GM21367 (cell line): ENCODE measurements at regions not wholly inside any gene's neighbourhood (a gene's known extent, or its start where the extent isn't known, plus 50 kb on each side); places are given as distances from the start of the nearest gene placed in this dataset.
"Not testable (repeated sequence)": the region's sequence is repeated elsewhere in the genome, so short reads cannot be mapped to it uniquely, and the experiment has no call there.

Experiments
- ATAC-seq: cut with Tn5 transposase; IDR thresholded peaks from one replicate; pipeline ENCODE4 v1.9.1; 2021; ENCODE audit not compliant: unreplicated experiment

DNA sequence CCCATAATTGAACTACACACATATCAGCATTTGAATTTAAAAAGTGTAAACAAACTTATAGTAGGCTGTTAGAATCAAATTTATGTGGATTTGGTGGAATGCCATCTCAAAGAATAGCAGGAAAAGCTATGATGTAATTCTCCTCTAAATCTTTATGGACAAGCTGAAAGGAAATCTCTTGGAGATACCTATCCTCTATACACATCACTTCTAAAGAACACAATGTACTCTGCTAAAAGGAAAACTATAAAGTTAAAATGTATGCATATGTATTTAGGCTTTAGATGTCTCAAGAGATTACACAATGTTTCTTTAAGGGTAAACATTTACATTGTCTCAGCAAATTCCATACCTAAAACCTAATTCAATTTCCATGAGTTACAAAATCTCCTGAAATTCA is 323.3 kb downstream of the CRPPA start:
- ATAC-seq = no peak

DNA sequence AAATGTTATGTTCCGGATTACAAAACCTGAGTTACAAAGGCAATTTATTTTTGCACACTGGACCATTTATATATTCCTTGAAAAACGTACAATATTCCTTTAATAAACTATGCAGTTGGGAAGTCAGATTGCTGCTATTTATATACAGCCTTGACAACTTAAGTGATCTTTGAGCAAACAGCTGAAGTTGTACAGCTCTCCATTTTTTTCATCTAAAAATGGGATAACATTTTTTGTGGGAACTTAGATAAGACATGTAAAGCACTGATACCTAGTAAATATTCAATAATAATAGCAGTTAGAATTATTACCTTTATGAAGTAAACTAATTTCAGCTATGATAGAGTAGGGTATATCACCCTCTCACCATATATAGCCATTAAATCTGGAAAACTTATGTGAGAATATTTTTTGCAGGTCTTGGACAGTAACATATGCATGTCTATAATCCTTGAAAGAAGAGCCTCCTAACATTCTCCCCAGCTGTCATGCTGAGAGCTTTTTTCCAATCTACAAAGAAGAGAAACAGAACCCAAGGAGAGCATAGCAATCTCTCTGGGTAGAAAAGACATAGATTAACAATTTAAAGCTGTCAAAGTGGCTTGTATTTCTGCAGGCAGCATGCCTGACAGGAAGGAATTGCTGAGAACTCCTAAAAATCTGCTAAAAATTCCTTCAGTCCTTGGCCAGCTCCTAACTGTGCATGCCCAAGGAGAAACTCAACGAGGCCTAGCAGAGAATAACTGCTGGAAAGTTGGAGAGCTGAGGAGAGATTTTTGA is 326.0 kb downstream of the CRPPA start:
- ATAC-seq = no peak

- ATAC-seq = no peak
Observed at GRCh38 chr7:16094651-16095050, 326.7 kb downstream of the CRPPA start.

GRCh38 chr7:16092711-16093110 is 328.6 kb downstream of the CRPPA start:
- ATAC-seq = no peak

- ATAC-seq = no peak
Observed at GRCh38 chr7:16091701-16092310, 329.5 kb downstream of the CRPPA start.

DNA sequence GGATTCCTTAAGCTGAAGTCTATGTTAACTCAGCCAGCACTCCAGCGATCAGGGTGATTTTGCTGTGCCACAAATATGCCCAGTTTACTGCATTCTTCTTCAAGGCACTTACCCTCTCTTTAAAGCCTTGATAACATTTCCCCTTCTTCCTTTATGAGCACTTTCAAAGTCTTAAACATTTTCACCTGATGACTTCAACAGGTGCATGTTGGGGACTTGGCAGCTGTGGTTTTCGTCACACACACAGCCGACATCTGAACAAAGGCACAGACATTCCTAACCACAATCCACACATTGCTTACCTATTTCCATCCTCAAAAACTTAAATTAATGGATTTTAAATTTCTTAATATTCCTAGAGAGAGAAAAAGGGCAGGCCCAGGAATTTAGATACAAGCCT is 331.5 kb downstream of the CRPPA start:
- ATAC-seq = no peak

GRCh38 chr7:16089191-16089590 is 332.1 kb downstream of the CRPPA start:
- no peak for ATAC-seq

GRCh38 chr7:16086743-16087142 is 334.6 kb downstream of the CRPPA start:
- no peak for ATAC-seq

- ATAC-seq = not testable (repeated sequence)
Observed at GRCh38 chr7:16085780-16086179, 335.6 kb downstream of the CRPPA start.

DNA sequence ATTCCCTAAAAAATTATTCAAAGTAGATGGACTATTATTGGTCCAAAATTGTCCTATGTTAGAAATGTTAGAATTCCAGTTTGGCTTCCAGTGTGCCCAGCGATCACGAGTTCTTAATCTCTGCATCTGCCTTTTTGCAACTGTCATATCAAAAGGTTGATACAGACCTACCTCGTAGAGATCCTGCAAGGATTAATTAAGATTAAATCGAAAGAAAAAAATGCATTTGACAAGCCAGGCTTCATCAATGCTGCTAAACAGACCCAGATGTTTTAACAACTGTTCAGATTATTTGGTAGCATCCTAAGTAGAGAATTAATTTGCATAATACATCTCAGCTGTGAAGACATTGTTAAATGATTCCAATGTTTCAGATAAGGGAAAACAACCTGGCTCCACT is 336.5 kb downstream of the CRPPA start:
- no peak for ATAC-seq

- ATAC-seq = no peak
Observed at GRCh38 chr7:16084370-16084769, 337.0 kb downstream of the CRPPA start.

DNA sequence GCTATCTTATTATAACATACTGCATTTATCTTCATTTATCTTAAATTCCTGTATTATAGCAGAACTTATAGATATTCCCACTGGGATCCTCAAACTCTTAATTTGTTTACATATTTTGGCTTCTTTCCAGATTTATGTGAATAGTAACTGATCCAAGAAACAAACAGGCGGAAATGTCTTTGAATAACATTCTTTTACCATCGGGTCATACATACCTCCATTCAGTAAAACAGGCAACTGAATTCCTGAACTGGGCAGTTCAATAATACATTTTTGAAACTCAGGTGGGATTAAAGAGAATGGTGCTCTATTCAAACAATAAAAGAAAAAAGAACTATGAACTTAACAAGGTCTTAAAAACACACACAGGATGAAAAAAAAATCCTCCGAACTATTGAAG is 337.4 kb downstream of the CRPPA start:
- no peak for ATAC-seq

DNA sequence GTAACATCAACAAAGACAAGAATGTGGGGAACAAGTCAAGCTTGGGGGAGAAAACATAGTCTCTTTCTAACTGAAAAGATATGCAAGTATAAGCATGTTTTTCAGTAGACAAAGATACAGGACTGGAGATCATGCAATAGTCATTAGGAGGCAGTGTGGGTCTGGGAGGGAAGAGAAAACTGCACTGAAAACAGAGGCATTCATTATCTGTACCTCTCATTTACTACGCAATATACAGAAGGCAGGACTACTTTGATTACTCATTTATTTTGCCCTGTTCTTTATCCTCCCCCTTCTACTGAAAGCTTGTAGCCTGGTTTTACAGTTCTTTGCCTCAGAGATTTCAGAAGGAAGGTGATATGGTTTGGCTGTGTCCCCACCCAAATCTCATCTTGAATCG is 341.2 kb downstream of the CRPPA start:
- no peak for ATAC-seq

DNA sequence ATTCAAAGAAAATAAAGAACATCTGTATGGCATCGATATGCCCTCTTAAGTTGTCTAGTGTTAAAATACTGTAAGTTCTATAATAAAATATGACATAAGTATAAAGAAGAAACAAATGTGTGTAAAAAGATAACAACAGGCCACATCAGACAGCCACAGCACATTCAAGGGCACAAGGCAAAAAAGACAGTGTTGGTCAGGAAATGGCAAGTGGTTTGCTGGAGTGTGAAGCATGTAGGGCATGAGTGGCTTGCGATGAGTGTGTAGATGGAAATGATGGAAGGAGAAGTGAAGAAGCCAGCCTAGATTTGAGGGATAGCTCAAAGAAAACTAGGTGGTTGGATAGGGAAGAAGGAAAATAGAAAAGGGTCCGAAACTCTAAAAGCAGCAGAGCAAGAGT is 341.6 kb downstream of the CRPPA start:
- ATAC-seq = no peak

DNA sequence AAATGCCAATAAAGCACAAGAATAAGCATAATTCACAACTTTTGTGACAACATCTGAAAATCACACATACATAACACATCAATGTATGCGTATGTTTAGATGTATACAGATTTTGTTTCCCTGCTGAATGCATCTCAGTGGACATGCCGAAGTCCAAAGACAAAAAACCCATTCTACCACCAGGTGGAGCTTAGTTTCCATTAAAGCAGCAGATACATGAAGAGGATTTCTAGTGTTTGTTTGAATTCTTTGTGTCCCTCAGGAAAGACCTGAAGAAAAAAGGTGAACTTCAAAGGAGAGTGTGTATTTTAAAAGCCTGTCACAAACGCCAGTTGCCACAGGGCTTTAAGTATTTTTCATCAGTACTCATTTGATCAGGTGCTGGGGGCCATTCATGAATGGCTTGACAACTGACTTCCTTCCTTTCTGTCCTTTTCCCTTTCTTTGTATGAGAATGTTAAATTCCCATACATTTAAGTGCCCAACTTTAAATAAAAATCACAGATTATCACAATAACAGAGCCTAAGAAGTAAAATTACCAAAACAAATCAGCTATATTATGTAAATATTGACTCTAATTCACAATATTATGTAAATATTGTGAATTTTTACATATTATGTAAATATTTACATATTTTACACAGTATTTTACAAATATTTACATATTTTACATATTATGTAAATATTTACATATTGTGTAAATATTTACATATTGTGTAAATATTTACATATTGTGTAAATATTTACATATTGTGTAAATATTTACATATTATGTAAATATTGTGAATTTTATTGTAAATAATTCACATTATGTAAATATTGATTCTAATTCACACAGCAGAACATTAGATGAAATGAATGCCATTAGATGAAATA is 343.0 kb downstream of the CRPPA start:
- peak; percentile 72 for ATAC-seq

GRCh38 chr7:16071246-16071857 is 350.0 kb downstream of the CRPPA start:
- peak; percentile 93 for ATAC-seq

GRCh38 chr7:16070806-16071205 is 350.5 kb downstream of the CRPPA start:
- no peak for ATAC-seq

- ATAC-seq = no peak
Observed at GRCh38 chr7:16069998-16070397, 351.3 kb downstream of the CRPPA start.

DNA sequence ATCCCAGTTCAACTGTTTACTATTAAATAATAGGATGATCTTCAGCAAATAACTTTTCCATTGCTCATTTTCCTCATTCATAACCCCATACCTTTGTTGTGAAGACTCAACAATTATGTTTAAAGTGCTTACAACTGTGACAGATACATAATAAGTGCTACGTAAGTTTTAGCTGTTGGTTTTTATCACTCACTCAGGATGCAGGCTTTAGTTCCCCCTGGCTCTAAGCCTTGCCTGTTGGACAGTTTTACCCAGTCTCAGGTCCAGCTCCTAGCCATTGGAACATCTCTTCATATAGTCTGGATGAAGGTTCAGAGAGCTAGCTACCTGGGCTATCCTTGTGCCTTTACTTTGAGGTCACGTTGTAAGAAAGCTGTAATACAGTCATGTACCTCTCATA is 353.2 kb downstream of the CRPPA start:
- ATAC-seq = no peak

DNA sequence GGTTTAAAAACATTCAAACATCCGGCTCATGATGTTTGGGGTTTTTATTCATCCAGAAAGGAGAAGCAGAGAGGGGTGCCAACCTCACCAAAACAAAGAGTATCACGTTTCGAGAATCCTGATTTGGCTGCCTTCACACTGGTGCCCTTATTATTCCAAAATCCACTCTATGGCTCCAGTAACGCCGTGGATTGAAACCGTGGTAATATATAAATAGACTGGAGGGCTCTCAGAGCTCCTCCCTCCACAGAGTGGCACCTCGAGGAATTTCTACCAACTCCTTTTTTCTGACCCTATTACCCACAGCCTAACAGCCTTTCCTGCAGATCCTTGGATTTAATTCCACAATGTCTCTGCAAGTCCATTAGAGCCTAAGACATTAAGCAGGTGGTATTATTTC is 353.6 kb downstream of the CRPPA start:
- ATAC-seq = no peak

DNA sequence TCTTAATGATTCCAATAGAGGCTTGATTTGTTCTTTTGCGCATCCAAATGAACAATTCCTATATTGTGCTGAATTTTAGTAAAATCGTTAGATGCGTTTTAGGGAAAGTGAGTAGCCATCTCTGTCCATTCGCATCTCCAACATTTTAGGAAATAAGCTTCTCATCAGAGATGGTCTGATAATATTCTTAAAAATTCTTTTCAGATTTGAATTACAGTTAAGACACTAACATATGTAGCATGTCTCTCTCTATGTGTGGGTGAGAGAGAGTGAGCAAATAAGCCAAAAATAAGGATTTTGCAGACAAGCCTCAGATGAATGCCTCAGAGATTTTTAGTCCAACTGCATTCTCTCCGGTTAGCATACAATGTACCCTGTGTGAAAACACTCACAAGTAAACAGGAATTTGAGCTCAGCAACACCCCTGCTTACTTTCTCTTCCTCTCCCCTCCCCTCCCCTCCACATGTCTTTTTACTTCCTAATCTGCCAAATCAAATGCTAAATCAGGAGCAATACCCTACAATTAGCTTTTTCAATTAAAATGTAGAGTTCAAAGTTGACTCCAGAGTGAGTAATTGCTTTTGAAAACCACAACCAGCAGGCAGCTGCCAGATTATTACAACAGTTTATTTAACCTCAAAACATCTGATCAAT is 354.4 kb downstream of the CRPPA start:
- no peak for ATAC-seq
